ENCODE measurements at regions not wholly inside any gene's neighbourhood (a gene's known extent, or its start where the extent isn't known, plus 50 kb on each side); places are given as distances from the start of the nearest gene placed in this dataset.

- intact Hi-C loops (cut with DNase I), result no loop called here
- no peak for DNase-seq (ENCODE audit: low spot score)
Measured at GRCh38 chr3:55413236-55413635, 73.9 kb downstream of the WNT5A start.

GRCh38 chr3:55412545-55412944 is 74.6 kb downstream of the WNT5A start:
- no peak for DNase-seq (ENCODE audit: low spot score)
- intact Hi-C loops (cut with DNase I), result no loop called here

- DNase-seq (ENCODE audit: low spot score), result no peak
- intact Hi-C loops (cut with DNase I), result no loop called here
Measured at GRCh38 chr3:55409806-55410205, 77.3 kb downstream of the WNT5A start.

GRCh38 chr3:55408193-55408826 is 78.8 kb downstream of the WNT5A start:
- intact Hi-C loops (cut with DNase I), result no loop called here
- DNase-seq (ENCODE audit: low spot score), result no peak

GRCh38 chr3:55407426-55407820 is 79.7 kb downstream of the WNT5A start:
- intact Hi-C loops (cut with DNase I), result no loop called here
- no peak for DNase-seq (ENCODE audit: low spot score)

- no peak for DNase-seq (ENCODE audit: low spot score)
- intact Hi-C loops (cut with DNase I), result no loop called here
Measured at GRCh38 chr3:55406696-55407425, 80.2 kb downstream of the WNT5A start.

- intact Hi-C loops (cut with DNase I), result no loop called here
Measured at GRCh38 chr3:55405436-55405835, 81.7 kb downstream of the WNT5A start.

GRCh38 chr3:55402886-55403609 is 84.1 kb downstream of the WNT5A start:
- intact Hi-C loops (cut with DNase I), result no loop called here
- DNase-seq (ENCODE audit: low spot score), result no peak

More at GRCh38 chr3:55405436-55405835, 81.7 kb downstream of the WNT5A start:
- DNase-seq (ENCODE audit: low spot score), result no peak

GRCh38 chr3:55380561-55380960 is 106.5 kb downstream of the WNT5A start:
- intact Hi-C loops (cut with DNase I), result no loop called here
- DNase-seq (ENCODE audit: low spot score), result no peak

- intact Hi-C loops (cut with DNase I), result no loop called here
- no peak for DNase-seq (ENCODE audit: low spot score)
Measured at GRCh38 chr3:55376753-55377347, 110.3 kb downstream of the WNT5A start.

- intact Hi-C loops (cut with DNase I), result no loop called here
- no peak for DNase-seq (ENCODE audit: low spot score)
Measured at GRCh38 chr3:55373423-55373822, 113.7 kb downstream of the WNT5A start.

GRCh38 chr3:55370272-55370671 is 116.8 kb downstream of the WNT5A start:
- intact Hi-C loops (cut with DNase I), result no loop called here

GRCh38 chr3:55369141-55369847 is 117.8 kb downstream of the WNT5A start:
- DNase-seq (ENCODE audit: low spot score), result no peak
- intact Hi-C loops (cut with DNase I), result no loop called here

More at GRCh38 chr3:55370272-55370671, 116.8 kb downstream of the WNT5A start:
- DNase-seq (ENCODE audit: low spot score), result no peak

GRCh38 chr3:55368366-55368765 is 118.7 kb downstream of the WNT5A start:
- intact Hi-C loops (cut with DNase I), result no loop called here
- no peak for DNase-seq (ENCODE audit: low spot score)

- intact Hi-C loops (cut with DNase I), result no loop called here
- no peak for DNase-seq (ENCODE audit: low spot score)
Measured at GRCh38 chr3:55367384-55367783, 119.7 kb downstream of the WNT5A start.

GRCh38 chr3:55364421-55364820 is 122.7 kb downstream of the WNT5A start:
- DNase-seq (ENCODE audit: low spot score), result no peak
- intact Hi-C loops (cut with DNase I), result no loop called here

- intact Hi-C loops (cut with DNase I), result no loop called here
Measured at GRCh38 chr3:55362210-55362960, 124.7 kb downstream of the WNT5A start.

GRCh38 chr3:55357796-55358195 is 129.3 kb downstream of the WNT5A start:
- intact Hi-C loops (cut with DNase I), result no loop called here
- DNase-seq (ENCODE audit: low spot score), result no peak

More at GRCh38 chr3:55362210-55362960, 124.7 kb downstream of the WNT5A start:
- no peak for DNase-seq (ENCODE audit: low spot score)

GRCh38 chr3:55352668-55353067 is 134.4 kb downstream of the WNT5A start:
- intact Hi-C loops (cut with DNase I), result no loop called here
- DNase-seq (ENCODE audit: low spot score), result no peak
